ENCODE measurements at regions not wholly inside any gene's neighbourhood (a gene's known extent, or its start where the extent isn't known, plus 50 kb on each side); places are given as distances from the start of the nearest gene placed in this dataset.
"Not testable (repeated sequence)": the region's sequence is repeated elsewhere in the genome, so short reads cannot be mapped to it uniquely, and the experiment has no call there.

- ATAC-seq (no peak), DNase-seq (ENCODE audit: low spot score) (no peak)
- intact Hi-C loops (cut with DNase I): no loop called here
These were observed 104.1 kb downstream of the IL12A start for GRCh38 chr3:160092760-160093159.

- ATAC-seq: no peak
- no peak for DNase-seq (ENCODE audit: low spot score)
- intact Hi-C loops (cut with DNase I): no loop called here
These were observed 105.9 kb downstream of the IL12A start for GRCh38 chr3:160094562-160094961.

- DNase-seq (ENCODE audit: low spot score) (no peak), ATAC-seq (no peak)
- intact Hi-C loops (cut with DNase I): no loop called here
These were observed 108.8 kb downstream of the IL12A start for GRCh38 chr3:160097478-160097877.

GRCh38 chr3:160098261-160098908 lies 109.8 kb downstream of the IL12A start:
- intact Hi-C loops (cut with DNase I): no loop called here
- ATAC-seq (no peak), DNase-seq (ENCODE audit: low spot score) (no peak)

GRCh38 chr3:160098926-160099626 lies 110.4 kb downstream of the IL12A start:
- no peak for ATAC-seq
- intact Hi-C loops (cut with DNase I): no loop called here

GRCh38 chr3:160099834-160100233 lies 111.2 kb downstream of the IL12A start:
- DNase-seq (ENCODE audit: low spot score) (no peak), ATAC-seq (no peak)
- intact Hi-C loops (cut with DNase I): no loop called here

More at GRCh38 chr3:160098926-160099626, 110.4 kb downstream of the IL12A start:
- no peak for DNase-seq (ENCODE audit: low spot score)

GRCh38 chr3:160100610-160101009 lies 112.0 kb downstream of the IL12A start:
- DNase-seq (ENCODE audit: low spot score) (no peak), ATAC-seq (no peak)
- intact Hi-C loops (cut with DNase I): no loop called here

- intact Hi-C loops (cut with DNase I); DNase-seq (ENCODE audit: low spot score); ATAC-seq: not testable (repeated sequence)
These were observed 113.4 kb downstream of the IL12A start for GRCh38 chr3:160102001-160102400.

GRCh38 chr3:160103397-160103796 lies 114.8 kb downstream of the IL12A start:
- DNase-seq (ENCODE audit: low spot score) (no peak), ATAC-seq (no peak)
- intact Hi-C loops (cut with DNase I): no loop called here

GRCh38 chr3:160105907-160106584 lies 117.4 kb downstream of the IL12A start:
- intact Hi-C loops (cut with DNase I): no loop called here
- DNase-seq (ENCODE audit: low spot score) (no peak), ATAC-seq (no peak)

GRCh38 chr3:160106905-160107861 lies 118.0 kb upstream of the C3orf80 start:
- ATAC-seq: no peak
- intact Hi-C loops (cut with DNase I): no loop called here
- DNase-seq (ENCODE audit: low spot score): no peak

GRCh38 chr3:160108362-160108761 lies 116.9 kb upstream of the C3orf80 start:
- DNase-seq (ENCODE audit: low spot score) (no peak), ATAC-seq (no peak)
- intact Hi-C loops (cut with DNase I): no loop called here

GRCh38 chr3:160112481-160112880 lies 112.7 kb upstream of the C3orf80 start:
- ATAC-seq: no peak
- intact Hi-C loops (cut with DNase I): no loop called here
- no peak for DNase-seq (ENCODE audit: low spot score)

GRCh38 chr3:160112996-160113395 lies 112.2 kb upstream of the C3orf80 start:
- intact Hi-C loops (cut with DNase I): no loop called here
- DNase-seq (ENCODE audit: low spot score) (no peak), ATAC-seq (no peak)

- DNase-seq (ENCODE audit: low spot score) (no peak), ATAC-seq (no peak)
- intact Hi-C loops (cut with DNase I): no loop called here
These were observed 110.7 kb upstream of the C3orf80 start for GRCh38 chr3:160114355-160114995.

GRCh38 chr3:160115387-160115786 lies 109.8 kb upstream of the C3orf80 start:
- ATAC-seq (no peak), DNase-seq (ENCODE audit: low spot score) (no peak)
- intact Hi-C loops (cut with DNase I): no loop called here

- no peak for ATAC-seq
- intact Hi-C loops (cut with DNase I): no loop called here
These were observed 101.0 kb upstream of the C3orf80 start for GRCh38 chr3:160124224-160124623.

GRCh38 chr3:160125258-160125657 lies 100.0 kb upstream of the C3orf80 start:
- ATAC-seq (no peak), DNase-seq (ENCODE audit: low spot score) (no peak)
- intact Hi-C loops (cut with DNase I): no loop called here

More at GRCh38 chr3:160124224-160124623, 101.0 kb upstream of the C3orf80 start:
- no peak for DNase-seq (ENCODE audit: low spot score)

GRCh38 chr3:160126051-160126450 lies 99.2 kb upstream of the C3orf80 start:
- intact Hi-C loops (cut with DNase I): no loop called here
- no peak for DNase-seq (ENCODE audit: low spot score)
- no peak for ATAC-seq

All from sciatic nerve (tissue), 2 donors.